Lung microvascular endothelial cell (primary cell): ENCODE measurements at regions not wholly inside any gene's neighbourhood (a gene's known extent, or its start where the extent isn't known, plus 50 kb on each side); places are given as distances from the start of the nearest gene placed in this dataset.
A peak's percentile ranks its signal among the peaks of the same experiment; 100 is the strongest.

Source experiments
- DNase-seq, 2 donors: peaks; one replicate each; pipeline versions ENCODE4 v3.0.0 to v3.0.0-alpha.2; 2010; ENCODE audit warnings: low read depth in 2 of 2

GRCh38 chr15:70507772-70508371, 255.5 kb downstream of the UACA start:
- peak in 1 of 2 donors; percentile 80 for DNase-seq

DNA sequence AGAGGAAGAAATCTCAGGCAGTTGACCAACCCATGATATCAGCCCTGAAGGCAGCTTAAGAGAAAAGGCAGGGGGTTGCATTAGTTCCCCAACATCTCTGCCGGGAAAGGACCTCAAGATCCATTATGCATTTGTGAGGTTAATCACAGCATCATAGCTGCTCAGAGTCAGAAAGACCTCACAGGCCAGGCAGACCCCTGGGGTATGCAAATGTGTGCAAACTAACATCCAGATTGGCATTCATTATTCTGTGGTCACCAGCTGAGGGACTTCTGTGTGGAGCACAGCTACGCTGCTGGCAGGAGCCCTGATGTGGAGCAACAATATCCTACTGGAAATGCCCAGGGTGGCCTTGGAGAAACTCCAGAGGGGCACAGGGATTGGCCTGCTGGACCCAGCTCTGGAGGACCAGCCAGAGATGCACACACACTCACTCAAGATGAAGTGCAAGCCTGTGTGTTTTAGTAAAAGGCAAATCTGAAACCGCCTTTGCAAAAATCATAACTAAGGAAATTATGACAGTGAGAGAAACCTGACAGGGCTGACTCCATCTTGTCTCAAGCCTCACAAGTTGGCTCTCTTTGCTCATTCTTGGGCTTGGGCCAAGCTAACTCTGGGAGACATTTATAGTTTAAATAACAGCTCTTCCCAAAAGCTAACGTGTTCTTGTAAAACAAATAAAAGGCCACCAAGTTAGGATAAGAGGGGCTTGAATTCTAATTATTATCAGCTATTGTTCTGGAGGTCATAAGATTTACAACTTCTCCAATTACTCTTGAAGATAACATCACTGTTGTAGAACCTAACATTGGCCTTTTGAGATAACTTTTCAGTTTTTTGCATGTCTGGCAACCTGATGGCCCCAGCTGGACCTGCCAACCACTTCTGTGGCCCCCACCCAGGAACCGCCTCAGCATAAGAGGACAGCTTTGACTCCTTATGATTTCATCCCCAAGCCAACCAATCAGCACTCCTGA, 257.1 kb downstream of the UACA start:
- DNase-seq, result no peak

DNA sequence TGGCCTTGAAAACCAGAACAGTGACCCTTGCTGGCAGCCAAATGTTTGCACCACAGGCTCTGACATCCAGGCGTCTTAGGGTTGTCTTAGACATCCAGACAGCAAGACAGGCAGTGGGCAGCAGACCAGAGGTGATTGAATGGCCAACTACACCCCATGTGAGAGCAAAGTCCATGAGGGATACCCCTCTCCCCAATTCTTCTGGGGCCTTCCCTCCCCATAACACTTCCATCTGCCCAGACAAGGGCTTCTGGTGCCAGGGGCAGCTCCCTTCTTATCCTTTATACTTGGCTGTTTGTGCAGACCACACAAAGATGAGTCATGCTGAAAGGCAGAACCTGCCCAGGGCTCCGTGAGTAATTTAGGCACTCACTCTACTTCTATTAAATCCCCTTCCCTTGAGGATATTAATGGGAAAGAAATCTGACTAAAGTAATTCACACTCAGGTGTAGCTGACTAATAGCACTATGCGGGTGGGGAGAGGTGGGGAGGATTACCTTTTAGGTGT, 257.9 kb downstream of the UACA start:
- peak in 1 of 2 donors; percentile 73 for DNase-seq

- DNase-seq, result no peak
Measured at GRCh38 chr15:70504988-70505387, 258.4 kb downstream of the UACA start.

DNA sequence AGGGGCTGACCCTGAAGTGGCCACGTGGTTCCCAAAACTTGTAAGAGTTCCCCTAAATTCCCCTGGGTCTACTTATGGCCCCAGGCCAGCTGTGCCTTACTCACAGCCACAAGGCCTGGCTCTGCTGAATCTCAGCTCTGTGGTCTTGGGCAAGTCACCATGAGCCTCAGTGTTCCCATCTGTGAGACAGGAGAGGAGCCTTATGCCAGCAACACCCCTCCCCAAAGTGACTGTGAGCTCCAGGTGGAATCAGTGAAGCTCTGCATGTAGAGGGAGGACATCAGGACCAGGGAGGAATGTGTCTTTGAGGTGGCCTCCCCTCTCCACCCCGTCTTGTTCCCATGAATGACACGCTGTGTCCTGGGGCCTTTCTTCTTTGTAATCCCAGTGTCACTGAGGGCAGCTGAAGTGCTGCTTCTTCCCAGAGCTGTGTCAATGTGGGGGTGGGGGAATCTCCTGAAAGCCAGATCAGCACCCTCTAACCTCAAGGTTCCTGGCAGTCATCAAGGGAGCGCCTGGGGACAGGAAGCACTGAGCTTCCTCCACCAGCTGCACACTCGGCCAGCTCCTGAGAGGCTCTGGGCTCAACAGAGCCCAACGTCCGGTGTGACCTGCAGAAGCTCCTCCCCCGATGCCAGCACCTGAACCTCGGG, 258.9 kb downstream of the UACA start:
- peak in 1 of 2 donors; percentile 32 for DNase-seq

DNA sequence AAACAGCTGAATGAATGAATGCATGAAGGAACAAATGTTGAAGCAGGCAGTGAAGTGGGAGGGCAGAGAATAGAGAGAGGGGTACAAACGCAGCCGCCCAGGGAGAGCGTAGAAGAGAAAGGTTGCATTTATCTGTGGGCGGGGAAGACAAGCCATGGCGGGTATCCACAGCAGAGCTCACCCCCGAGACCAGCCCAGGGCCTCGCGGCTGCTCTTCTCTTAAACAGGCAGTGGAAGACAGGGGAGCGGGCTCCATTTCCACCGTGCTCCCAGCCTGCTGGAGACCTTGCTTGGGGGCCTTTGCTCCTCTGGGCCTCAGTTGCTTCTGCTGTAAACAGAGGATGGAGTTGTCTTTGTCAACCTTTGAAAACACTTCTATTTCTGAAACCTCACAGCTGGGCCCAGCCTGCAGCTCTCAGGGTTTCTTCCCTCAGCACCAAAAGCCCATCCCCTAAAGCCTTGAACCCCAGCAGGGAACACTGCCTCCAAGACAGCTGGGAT, 259.5 kb downstream of the UACA start:
- DNase-seq, result no peak

GRCh38 chr15:70503073-70503745, 260.1 kb downstream of the UACA start:
- DNase-seq, result no peak

- DNase-seq, result no peak
Measured at GRCh38 chr15:70502529-70502928, 260.8 kb downstream of the UACA start.

- DNase-seq, result no peak
Measured at GRCh38 chr15:70501849-70502248, 261.5 kb downstream of the UACA start.

GRCh38 chr15:70501121-70501727, 262.1 kb downstream of the UACA start:
- DNase-seq, result no peak

DNA sequence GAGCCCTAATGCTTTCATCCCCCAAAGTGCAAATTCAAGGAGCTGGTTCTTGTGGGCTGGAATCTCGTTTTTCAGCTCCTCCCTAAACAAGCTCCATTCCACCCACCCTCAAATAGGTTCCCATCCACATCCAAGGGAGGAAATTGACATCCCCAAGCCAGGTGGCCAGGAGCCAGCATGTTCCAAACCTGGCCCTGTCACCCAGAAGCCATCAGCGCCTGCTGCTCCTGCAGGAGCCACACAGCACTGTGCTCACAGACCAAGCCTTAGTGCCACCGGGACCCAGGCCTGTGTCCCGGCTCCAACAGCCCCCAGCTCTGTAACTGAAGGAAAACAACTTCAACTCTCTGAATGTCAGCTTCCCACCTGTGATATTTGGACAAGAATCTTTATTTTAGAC, 263.6 kb downstream of the UACA start:
- no peak for DNase-seq

- no peak for DNase-seq
Measured at GRCh38 chr15:70498096-70498626, 265.2 kb downstream of the UACA start.

DNA sequence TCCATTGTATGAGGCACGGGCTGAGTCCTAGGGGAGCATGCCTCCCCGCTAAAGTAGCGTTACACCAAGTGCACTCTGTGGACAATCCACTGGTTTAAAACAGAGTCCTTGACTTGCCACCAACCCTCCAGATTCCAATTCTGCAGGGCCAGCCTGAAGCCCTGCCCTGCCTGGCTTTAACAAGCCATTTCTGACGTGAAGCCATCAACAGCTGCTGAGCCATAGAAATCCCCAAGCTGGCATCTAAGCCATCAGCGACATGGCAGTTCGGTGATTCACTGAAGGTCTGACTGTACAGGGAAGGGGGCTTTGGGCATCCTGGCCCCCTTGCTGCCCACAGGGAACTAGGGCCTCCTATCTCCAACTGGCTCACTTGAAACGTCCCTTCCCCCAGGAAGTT, 265.7 kb downstream of the UACA start:
- no peak for DNase-seq

- DNase-seq, result no peak
Measured at GRCh38 chr15:70495991-70496599, 267.3 kb downstream of the UACA start.

DNA sequence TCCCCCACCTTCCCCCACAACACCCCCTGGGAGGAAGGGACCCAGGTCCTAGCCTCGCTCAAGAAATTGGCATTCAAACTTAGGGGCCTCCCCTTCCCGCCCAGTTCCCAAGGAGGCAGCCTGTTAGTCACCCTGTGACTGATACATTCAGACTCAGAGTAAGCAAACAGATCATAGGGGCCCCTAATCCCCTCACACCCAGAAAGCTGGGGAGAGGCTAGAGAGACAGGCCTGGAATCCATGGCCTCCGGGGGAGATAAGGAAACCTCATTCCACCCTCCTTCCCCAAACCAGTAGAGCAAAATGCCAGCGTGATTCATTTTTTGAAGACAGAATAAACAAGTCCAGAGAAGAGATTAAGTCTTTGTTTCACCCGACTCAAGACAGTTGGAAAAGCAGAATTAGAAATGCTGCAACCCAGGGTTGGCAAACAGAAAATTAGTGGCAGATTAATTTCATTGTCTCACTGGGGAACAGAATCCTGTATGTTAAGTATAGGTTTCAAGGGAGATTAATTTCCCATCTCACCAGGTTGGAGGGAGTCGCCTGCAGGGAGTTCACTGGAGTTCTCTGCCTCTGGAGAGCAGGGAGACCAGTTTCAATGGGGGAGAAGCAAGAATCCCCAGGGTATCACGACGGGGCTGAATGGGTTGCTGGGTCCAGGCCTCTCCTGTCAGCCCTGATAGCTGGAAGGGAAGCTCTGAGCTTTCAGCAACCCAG, 268.3 kb downstream of the UACA start:
- DNase-seq, result peak in 1 of 2 donors; percentile 62

DNA sequence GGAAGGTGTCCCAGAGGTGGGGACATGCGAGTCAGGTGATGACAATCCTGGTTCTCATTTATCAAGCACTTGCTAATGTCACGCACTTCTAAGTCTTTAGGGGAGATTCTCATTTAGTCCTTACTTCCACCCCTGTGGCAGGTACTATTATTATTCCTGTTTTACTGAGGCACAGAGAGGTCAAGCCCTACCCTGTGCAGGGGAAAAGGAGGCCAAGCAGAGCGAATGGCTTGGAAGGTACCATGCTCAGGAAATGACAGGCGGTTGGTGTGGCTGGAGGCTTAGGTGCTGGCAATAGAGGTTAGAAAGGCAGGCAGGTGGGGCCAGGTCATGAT, 268.9 kb downstream of the UACA start:
- DNase-seq, result no peak

GRCh38 chr15:70493787-70494516, 269.4 kb downstream of the UACA start:
- peak in 1 of 2 donors; percentile 37 for DNase-seq

DNA sequence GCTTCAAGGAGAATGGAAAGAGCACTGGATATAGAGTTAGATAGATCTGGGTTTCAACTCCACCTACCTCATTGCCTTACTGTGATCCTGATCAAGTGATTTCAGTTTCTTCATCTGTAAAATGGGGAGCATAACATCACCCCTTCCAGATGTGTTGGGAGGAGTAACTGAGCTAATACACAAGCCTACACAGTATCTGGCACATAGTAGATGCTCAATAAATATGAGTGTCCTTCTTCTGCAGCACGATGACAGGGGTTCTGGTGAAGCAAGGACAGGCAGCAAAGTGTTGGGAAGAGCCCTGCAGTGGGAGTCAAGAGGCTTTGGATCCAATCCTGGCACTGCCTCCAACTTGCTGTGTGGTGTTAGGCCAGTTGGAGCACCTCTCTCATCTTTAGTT, 270.0 kb downstream of the UACA start:
- DNase-seq, result no peak
